Stimulated activated CD8-positive, alpha-beta memory T cell treated with anti-CD3 and anti-CD28 coated beads, Interleukin-4, amount 100 ng/mL, for 48 hours (primary cell): ENCODE measurements at regions not wholly inside any gene's neighbourhood (a gene's known extent, or its start where the extent isn't known, plus 50 kb on each side); places are given as distances from the start of the nearest gene placed in this dataset.

Experiments used
- DNase-seq: peaks from one replicate; pipeline ENCODE4 v3.0.0-alpha.2; 2020

- DNase-seq: no peak
These were observed 299.5 kb upstream of the RASGRP1 start for GRCh38 chr15:38864122-38864521.

- no peak for DNase-seq
These were observed 300.4 kb upstream of the RASGRP1 start for GRCh38 chr15:38864827-38865581.

GRCh38 chr15:38867556-38867955 lies 302.9 kb upstream of the RASGRP1 start:
- DNase-seq: no peak

GRCh38 chr15:38868326-38869114 lies 303.9 kb upstream of the RASGRP1 start:
- no peak for DNase-seq

- DNase-seq: no peak
These were observed 307.0 kb upstream of the RASGRP1 start for GRCh38 chr15:38871638-38872037.

GRCh38 chr15:38872732-38873131 lies 308.1 kb upstream of the RASGRP1 start:
- DNase-seq: no peak

GRCh38 chr15:38873158-38873557 lies 308.5 kb upstream of the RASGRP1 start:
- DNase-seq: no peak

- DNase-seq: no peak
These were observed 309.9 kb upstream of the RASGRP1 start for GRCh38 chr15:38874464-38874863.

- DNase-seq: no peak
These were observed 311.6 kb upstream of the RASGRP1 start for GRCh38 chr15:38876211-38876610.

- no peak for DNase-seq
These were observed 312.0 kb upstream of the RASGRP1 start for GRCh38 chr15:38876621-38877020.

GRCh38 chr15:38877471-38877870 lies 312.9 kb upstream of the RASGRP1 start:
- no peak for DNase-seq

- no peak for DNase-seq
These were observed 313.4 kb upstream of the RASGRP1 start for GRCh38 chr15:38878026-38878425.

GRCh38 chr15:38878926-38879325 lies 314.3 kb upstream of the RASGRP1 start:
- no peak for DNase-seq

GRCh38 chr15:38879909-38880471 lies 315.4 kb upstream of the RASGRP1 start:
- no peak for DNase-seq

GRCh38 chr15:38882221-38882620 lies 317.6 kb upstream of the RASGRP1 start:
- DNase-seq: no peak

- no peak for DNase-seq
These were observed 319.4 kb upstream of the RASGRP1 start for GRCh38 chr15:38883987-38884386.

- DNase-seq: no peak
These were observed 320.4 kb upstream of the RASGRP1 start for GRCh38 chr15:38885001-38885400.

- DNase-seq: no peak
These were observed 320.9 kb upstream of the RASGRP1 start for GRCh38 chr15:38885471-38885952.

- DNase-seq: no peak
These were observed 321.9 kb upstream of the RASGRP1 start for GRCh38 chr15:38886315-38887163.

GRCh38 chr15:38888701-38889221 lies 324.1 kb upstream of the RASGRP1 start:
- DNase-seq: no peak

GRCh38 chr15:38890194-38890593 lies 325.6 kb upstream of the RASGRP1 start:
- no peak for DNase-seq

GRCh38 chr15:38893925-38894242 lies 329.3 kb upstream of the RASGRP1 start:
- no peak for DNase-seq
